ENCODE measurements at regions not wholly inside any gene's neighbourhood (a gene's known extent, or its start where the extent isn't known, plus 50 kb on each side); places are given as distances from the start of the nearest gene placed in this dataset.

- intact Hi-C loops (cut with DNase I): loop anchor here in 1 of 2 donors (5.0 kb wide), 1 partner anchor 296 kb away; no protein-coding TSS in a partner anchor
- Histone ChIP-seq H3K9me3 (no peaks in the 10 kb centered on the region), H3K4me1 (no peaks in the 10 kb centered on the region), H3K27ac (no peak overlapping the region), H3K36me3 (ENCODE audit: insufficient read depth in 1 of 2, low read depth in 1 of 2) (no peaks in the 10 kb centered on the region), H3K27me3 (ENCODE audit: insufficient read depth in 3 of 3, low read length in 2 of 3) (no peaks in the 10 kb centered on the region), H3K4me3 (no peak overlapping the region)
- TF ChIP-seq CTCF (IDR thresholded peaks at IDR 0.05): no peak
- ATAC-seq (no peak), DNase-seq (no peak)
- 67 to 79% (median 77%) methylated on average over 5 of the region's 5 CpGs for WGBS, 3 donors
These were observed 390.8 kb upstream of the BOD1L1 start for GRCh38 chr4:14018191-14018853.

DNA sequence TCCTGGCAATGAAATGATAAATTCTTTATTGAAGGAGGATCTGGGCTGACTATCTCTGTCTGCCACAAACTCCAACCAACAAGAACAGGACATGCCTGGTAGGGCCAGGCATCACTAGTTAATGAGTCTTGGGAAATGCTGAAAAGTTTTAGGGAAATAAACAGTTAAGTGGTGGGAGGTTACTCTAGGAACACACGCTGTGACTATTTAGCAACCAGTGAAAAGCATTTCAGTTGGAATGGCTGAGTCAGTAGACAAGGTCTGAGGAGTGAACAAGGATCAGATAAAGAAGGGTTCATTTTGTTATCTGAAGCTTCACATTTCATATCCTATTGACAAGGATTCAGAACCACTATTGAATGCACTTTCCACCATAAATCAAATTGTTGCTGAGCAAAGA is 394.9 kb upstream of the BOD1L1 start:
- Histone ChIP-seq H3K27ac (no peak overlapping the region), H3K4me3 (no peak overlapping the region), H3K9me3 (no peaks in the 10 kb centered on the region), H3K4me1 (no peaks in the 10 kb centered on the region), H3K27me3 (ENCODE audit: insufficient read depth in 3 of 3, low read length in 2 of 3) (no peaks in the 10 kb centered on the region), H3K36me3 (ENCODE audit: insufficient read depth in 1 of 2, low read depth in 1 of 2) (no peaks in the 10 kb centered on the region)
- no peak for ATAC-seq
- TF ChIP-seq CTCF (IDR thresholded peaks at IDR 0.05): no peak
- DNase-seq: no peak
- intact Hi-C loops (cut with DNase I): no loop called here
- 47 to 63% (median 63%) methylated on average over 1 of the region's 1 CpG for WGBS, 3 donors

DNA sequence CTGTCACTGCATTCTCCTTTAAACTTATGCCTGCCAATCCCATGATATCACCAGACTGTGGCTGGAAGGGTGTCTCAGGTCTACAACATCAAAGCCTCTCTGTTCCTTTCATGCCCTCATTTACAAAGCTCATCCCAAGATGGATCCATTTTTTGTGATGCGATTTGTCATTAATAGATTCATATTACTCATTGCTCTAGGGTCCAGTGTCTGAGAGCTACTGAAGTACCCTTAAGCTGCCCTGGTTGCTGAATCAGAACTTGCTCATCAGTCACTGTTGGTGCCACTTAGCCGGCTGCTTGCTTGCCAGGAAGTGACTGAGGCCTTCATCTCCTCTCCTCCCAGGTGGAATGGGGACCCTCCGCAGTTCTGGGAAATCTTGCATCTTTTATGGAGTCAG is 395.5 kb upstream of the BOD1L1 start:
- Histone ChIP-seq H3K36me3 (ENCODE audit: insufficient read depth in 1 of 2, low read depth in 1 of 2) (no peaks in the 10 kb centered on the region), H3K4me3 (no peak overlapping the region), H3K9me3 (no peaks in the 10 kb centered on the region), H3K27ac (no peak overlapping the region), H3K27me3 (ENCODE audit: insufficient read depth in 3 of 3, low read length in 2 of 3) (no peaks in the 10 kb centered on the region), H3K4me1 (no peaks in the 10 kb centered on the region)
- DNase-seq (no peak), ATAC-seq (no peak)
- WGBS, 3 donors: 86 to 98% (median 91%) methylated on average over 3 of the region's 3 CpGs
- TF ChIP-seq CTCF (IDR thresholded peaks at IDR 0.05): no peak
- intact Hi-C loops (cut with DNase I): no loop called here

DNA sequence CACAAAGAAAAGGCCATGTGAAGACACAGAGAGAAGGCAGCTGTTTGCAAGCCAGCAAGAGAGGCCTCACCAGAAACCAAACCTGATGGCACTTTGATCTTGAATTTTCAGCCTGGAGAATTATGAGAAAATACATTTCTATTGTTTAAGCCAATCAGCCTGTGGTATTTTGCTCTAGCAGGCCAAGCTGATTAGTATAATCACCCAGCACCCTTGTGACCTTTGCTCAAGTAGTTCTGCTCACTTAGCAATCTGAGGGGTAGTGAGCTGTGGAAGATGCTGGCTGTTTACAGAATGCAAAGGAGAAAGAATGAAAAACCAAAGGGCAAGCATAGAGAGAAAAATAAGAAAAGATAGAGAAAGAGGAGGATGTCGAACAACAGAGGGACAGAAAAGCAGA is 396.4 kb upstream of the BOD1L1 start:
- WGBS, 3 donors: 72 to 95% (median 76%) methylated on average over 1 of the region's 1 CpG
- Histone ChIP-seq H3K4me1 (no peaks in the 10 kb centered on the region), H3K9me3 (no peaks in the 10 kb centered on the region), H3K27ac (no peak overlapping the region), H3K36me3 (ENCODE audit: insufficient read depth in 1 of 2, low read depth in 1 of 2) (no peaks in the 10 kb centered on the region), H3K4me3 (no peak overlapping the region), H3K27me3 (ENCODE audit: insufficient read depth in 3 of 3, low read length in 2 of 3) (no peaks in the 10 kb centered on the region)
- no peak for ATAC-seq
- no peak for DNase-seq
- intact Hi-C loops (cut with DNase I): no loop called here
- TF ChIP-seq CTCF (IDR thresholded peaks at IDR 0.05): no peak

DNA sequence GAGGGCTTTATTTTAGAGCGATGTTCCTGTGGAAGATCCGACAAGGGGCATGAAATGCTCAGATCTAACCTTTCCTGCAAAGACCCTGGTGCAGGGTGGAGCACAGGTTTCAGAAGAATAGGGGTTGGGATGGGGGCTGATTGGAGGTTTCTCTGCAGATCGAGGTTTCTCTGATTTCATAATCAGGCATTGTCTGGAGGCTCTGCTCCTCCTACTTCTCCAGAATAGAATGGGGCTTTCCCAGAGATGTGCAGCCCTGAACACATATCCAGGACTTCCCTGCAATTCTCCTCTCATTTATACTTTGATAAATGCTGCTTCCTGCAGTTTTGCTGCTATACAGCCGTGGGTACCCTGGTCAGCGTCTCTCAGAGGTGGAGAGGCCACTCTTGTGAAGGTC is 397.6 kb upstream of the BOD1L1 start:
- H3K4me1 ChIP-seq: no peaks in the 10 kb centered on the region
- 57 to 59% (median 59%) methylated on average over 5 of the region's 5 CpGs for WGBS, 3 donors
- no peak for DNase-seq
- H3K4me3 ChIP-seq: no peak overlapping the region
- H3K9me3 ChIP-seq: no peaks in the 10 kb centered on the region
- no peaks in the 10 kb centered on the region for H3K36me3 ChIP-seq (ENCODE audit: insufficient read depth in 1 of 2, low read depth in 1 of 2)
- TF ChIP-seq CTCF (IDR thresholded peaks at IDR 0.05): no peak
- no peak for ATAC-seq
- H3K27me3 ChIP-seq (ENCODE audit: insufficient read depth in 3 of 3, low read length in 2 of 3): no peaks in the 10 kb centered on the region
- H3K27ac ChIP-seq: no peak overlapping the region
- intact Hi-C loops (cut with DNase I): no loop called here
